Femur (tissue), 1 donor: ENCODE measurements at regions not wholly inside any gene's neighbourhood (a gene's known extent, or its start where the extent isn't known, plus 50 kb on each side); places are given as distances from the start of the nearest gene placed in this dataset.
"Not testable (repeated sequence)": the region's sequence is repeated elsewhere in the genome, so short reads cannot be mapped to it uniquely, and the experiment has no call there.

Source experiments
- DNase-seq: peaks from one replicate; pipeline ENCODE4 v3.0.0-alpha.2; 2017

- no peak for DNase-seq
Measured at GRCh38 chr5:166722939-166723338, 1568.5 kb upstream of the WWC1 start.

GRCh38 chr5:166724284-166724683 lies 1567.2 kb upstream of the WWC1 start:
- DNase-seq = peak; percentile 45

GRCh38 chr5:166725593-166725992 lies 1565.9 kb upstream of the WWC1 start:
- no peak for DNase-seq

GRCh38 chr5:166726406-166726805 lies 1565.0 kb upstream of the WWC1 start:
- no peak for DNase-seq

- not testable (repeated sequence) for DNase-seq
Measured at GRCh38 chr5:166742951-166743350, 1548.5 kb upstream of the WWC1 start.

- DNase-seq = no peak
Measured at GRCh38 chr5:166746506-166746905, 1544.9 kb upstream of the WWC1 start.

GRCh38 chr5:166750376-166750775 lies 1541.1 kb upstream of the WWC1 start:
- no peak for DNase-seq

GRCh38 chr5:166758151-166758550 lies 1533.3 kb upstream of the WWC1 start:
- no peak for DNase-seq

- no peak for DNase-seq
Measured at GRCh38 chr5:166767858-166768257, 1523.6 kb upstream of the WWC1 start.

- DNase-seq = no peak
Measured at GRCh38 chr5:166768536-166768935, 1522.9 kb upstream of the WWC1 start.

GRCh38 chr5:166772770-166773169 lies 1518.7 kb upstream of the WWC1 start:
- DNase-seq = no peak

GRCh38 chr5:166781737-166782136 lies 1509.7 kb upstream of the WWC1 start:
- DNase-seq = peak; percentile 17

GRCh38 chr5:166784545-166785078 lies 1506.8 kb upstream of the WWC1 start:
- DNase-seq = no peak

- DNase-seq = no peak
Measured at GRCh38 chr5:166786178-166786577, 1505.3 kb upstream of the WWC1 start.

GRCh38 chr5:166786889-166787288 lies 1504.6 kb upstream of the WWC1 start:
- DNase-seq = no peak

GRCh38 chr5:166788050-166788449 lies 1503.4 kb upstream of the WWC1 start:
- DNase-seq = no peak

- no peak for DNase-seq
Measured at GRCh38 chr5:166795756-166796155, 1495.7 kb upstream of the WWC1 start.

GRCh38 chr5:166803058-166803457 lies 1488.4 kb upstream of the WWC1 start:
- DNase-seq = no peak

- not testable (repeated sequence) for DNase-seq
Measured at GRCh38 chr5:166804223-166804622, 1487.2 kb upstream of the WWC1 start.

- DNase-seq = not testable (repeated sequence)
Measured at GRCh38 chr5:166804693-166805092, 1486.8 kb upstream of the WWC1 start.

- DNase-seq = not testable (repeated sequence)
Measured at GRCh38 chr5:166810093-166810658, 1481.3 kb upstream of the WWC1 start.

- DNase-seq = no peak
Measured at GRCh38 chr5:166810721-166811120, 1480.7 kb upstream of the WWC1 start.

- no peak for DNase-seq
Measured at GRCh38 chr5:166823360-166823759, 1468.1 kb upstream of the WWC1 start.

GRCh38 chr5:166834246-166834645 lies 1457.2 kb upstream of the WWC1 start:
- no peak for DNase-seq

GRCh38 chr5:166845044-166845443 lies 1446.4 kb upstream of the WWC1 start:
- peak; percentile 21 for DNase-seq
